H9 (cell line): ENCODE measurements at regions not wholly inside any gene's neighbourhood (a gene's known extent, or its start where the extent isn't known, plus 50 kb on each side); places are given as distances from the start of the nearest gene placed in this dataset.

ENCODE experiments used
- DNase-seq: peaks from one replicate; pipeline ENCODE4 v3.0.0-alpha.2; 2017
- H2AFZ ChIP-seq: one replicate; pipeline ENCODE4 v1.6.1; 2013; ENCODE audit warnings: mild to moderate bottlenecking, low read length, control low read depth, moderate library complexity
- H2AK5ac ChIP-seq: 2 replicates; pipeline ENCODE4 v1.6.1; 2013; ENCODE audit warnings: low read length, control low read depth, mixed read lengths; ENCODE audit not compliant: insufficient read length
- H2BK120ac ChIP-seq: one replicate; pipeline ENCODE4 v1.6.1; 2013; ENCODE audit warnings: low read depth, mild to moderate bottlenecking, low read length, control low read depth, inconsistent platforms; ENCODE audit not compliant: poor library complexity, severe bottlenecking
- H2BK12ac ChIP-seq: 2 replicates; pipeline ENCODE4 v1.6.1; 2013; ENCODE audit warnings: low read length, control low read depth, mixed read lengths, low read depth; ENCODE audit not compliant: insufficient read length
- H2BK15ac ChIP-seq: 2 replicates; pipeline ENCODE4 v1.6.1; 2013; ENCODE audit warnings: low read depth, low read length, control low read depth
- H2BK20ac ChIP-seq: one replicate; pipeline ENCODE4 v1.6.1; 2013; ENCODE audit warnings: low read depth, mild to moderate bottlenecking, low read length, control low read depth, inconsistent platforms; ENCODE audit not compliant: poor library complexity, severe bottlenecking
- H2BK5ac ChIP-seq: 2 replicates; pipeline ENCODE4 v1.6.1; 2013; ENCODE audit warnings: low read length, control low read depth, mixed read lengths; ENCODE audit not compliant: insufficient read length
- H3K14ac ChIP-seq: 2 replicates; pipeline ENCODE4 v1.6.1; 2013; ENCODE audit warnings: low read length, control low read depth; ENCODE audit not compliant: insufficient read depth
- H3K18ac ChIP-seq: 2 replicates; pipeline ENCODE4 v1.6.1; 2013; ENCODE audit warnings: low read depth, mild to moderate bottlenecking, mixed read lengths, low read length, control low read depth; ENCODE audit not compliant: insufficient read length
- H3K23ac ChIP-seq: 2 replicates; pipeline ENCODE4 v1.6.1; 2013; ENCODE audit warnings: low read length, control low read depth, mixed read lengths, low read depth; ENCODE audit not compliant: insufficient read length
- H3K23me2 ChIP-seq: 2 replicates; pipeline ENCODE4 v1.6.1; 2013; ENCODE audit warnings: low read depth, mild to moderate bottlenecking, mixed read lengths, low read length, control low read depth; ENCODE audit not compliant: insufficient read length, poor library complexity, severe bottlenecking
- H3K27ac ChIP-seq: 2 replicates; pipeline ENCODE4 v1.5.1; 2013; ENCODE audit warnings: low read length, control low read depth, mixed read lengths, low read depth; ENCODE audit not compliant: insufficient read length
- H3K27me3 ChIP-seq: 2 replicates; pipeline ENCODE4 v1.6.1; 2013; ENCODE audit warnings: low read length, control low read depth, inconsistent platforms; ENCODE audit not compliant: insufficient read depth
- H3K4ac ChIP-seq: 2 replicates; pipeline ENCODE4 v1.6.1; 2013; ENCODE audit warnings: low read depth, mild to moderate bottlenecking, control low read depth, inconsistent platforms, low read length, moderate library complexity
- H3K4me1 ChIP-seq: 2 replicates; pipeline ENCODE4 v1.6.1; 2013; ENCODE audit warnings: low read length, control low read depth, inconsistent platforms; ENCODE audit not compliant: insufficient read depth
- H3K4me2 ChIP-seq: 2 replicates; pipeline ENCODE4 v1.6.1; 2013; ENCODE audit warnings: low read length, control low read depth, mixed read lengths; ENCODE audit not compliant: insufficient read length, insufficient read depth
- H3K56ac ChIP-seq: 2 replicates; pipeline ENCODE4 v1.6.1; 2013; ENCODE audit warnings: low read depth, mild to moderate bottlenecking, mixed read lengths, low read length, control low read depth; ENCODE audit not compliant: insufficient read length
- H3K79me1 ChIP-seq: 2 replicates; pipeline ENCODE4 v1.6.1; 2013; ENCODE audit warnings: low read depth, mild to moderate bottlenecking, moderate library complexity, low read length, control low read depth, inconsistent platforms; ENCODE audit not compliant: insufficient read depth, poor library complexity, severe bottlenecking
- H3K79me2 ChIP-seq: 2 replicates; pipeline ENCODE4 v1.6.1; 2013; ENCODE audit warnings: low read length, control low read depth, inconsistent platforms; ENCODE audit not compliant: insufficient read depth
- H3K9ac ChIP-seq: 2 replicates; pipeline ENCODE4 v1.6.1; 2013; ENCODE audit warnings: low read length, control low read depth, mixed read lengths; ENCODE audit not compliant: insufficient read length; ENCODE audit errors: extremely low read depth
- H3K9me3 ChIP-seq: one replicate; pipeline ENCODE4 v1.6.1; 2013; ENCODE audit warnings: low read depth, low read length, inconsistent platforms; ENCODE audit not compliant: control insufficient read depth
- H3T11ph ChIP-seq: one replicate; pipeline ENCODE4 v1.6.1; 2013; ENCODE audit warnings: mild to moderate bottlenecking, low read length, control low read depth, inconsistent platforms
- H4K20me1 ChIP-seq: one replicate; pipeline ENCODE4 v1.6.1; 2013; ENCODE audit not compliant: control insufficient read depth, insufficient read length, insufficient read depth
- H4K5ac ChIP-seq: 2 replicates; pipeline ENCODE4 v1.6.1; 2013; ENCODE audit warnings: low read depth, mild to moderate bottlenecking, mixed read lengths, low read length, control low read depth; ENCODE audit not compliant: insufficient read length
- H4K8ac ChIP-seq: replicated peaks from 2 replicates; pipeline ENCODE4 v1.6.1; 2013; ENCODE audit warnings: low read length, control low read depth, mixed read lengths, low read depth; ENCODE audit not compliant: insufficient read length
- H4K91ac ChIP-seq: 2 replicates; pipeline ENCODE4 v1.6.1; 2013; ENCODE audit warnings: low read depth, mild to moderate bottlenecking, moderate library complexity, mixed read lengths, low read length, control low read depth; ENCODE audit not compliant: insufficient read length
- H3K27ac Mint-ChIP-seq, 3 experiments: 2 replicates in 2 of 3; 3 replicates in 1 of 3; pipeline ENCODE4 v1.8.0; 2020 to 2021; ENCODE audit warnings: mixed read lengths in 3 of 3, mild to moderate bottlenecking in 1 of 3, moderate library complexity in 1 of 3
- H3K27me3 Mint-ChIP-seq: 2 replicates; pipeline ENCODE4 v1.8.0; 2021; ENCODE audit warnings: low read depth, mild to moderate bottlenecking, moderate library complexity, mixed read lengths
- H3K36me3 Mint-ChIP-seq, 3 experiments: 2 replicates in 2 of 3; 3 replicates in 1 of 3; pipeline ENCODE4 v1.8.0; 2020 to 2021; ENCODE audit warnings: low read depth in 3 of 3, mixed read lengths in 3 of 3; ENCODE audit not compliant: insufficient read depth in 1 of 3
- H3K4me1 Mint-ChIP-seq, 2 experiments: 2 replicates each; pipeline ENCODE4 v1.8.0; 2020; ENCODE audit warnings: mixed read lengths in 2 of 2
- H3K4me3 Mint-ChIP-seq, 2 experiments: 2 replicates in 1 of 2; 3 replicates in 1 of 2; pipeline ENCODE4 v1.8.0; 2020 to 2021; ENCODE audit warnings: mild to moderate bottlenecking in 2 of 2, mixed read lengths in 2 of 2, moderate library complexity in 1 of 2
- H3K9me3 Mint-ChIP-seq, 2 experiments: 2 replicates in 1 of 2; 3 replicates in 1 of 2; pipeline ENCODE4 v1.8.0; 2020; ENCODE audit warnings: mild to moderate bottlenecking in 2 of 2, mixed read lengths in 2 of 2, moderate library complexity in 1 of 2
- CTCF ChIP-seq: fragments of 200-600 bp; sonication (generic); conservative IDR thresholded peaks from 3 replicates; pipeline ENCODE4 v1.8.0; 2021; ENCODE audit warnings: antibody characterized with exemption, mild to moderate bottlenecking

- Mint-ChIP-seq H3K4me1 (peaks cover 20 to 21% of the 10 kb centered on the region in 2 experiments), H3K27ac (no peak overlapping the region; a peak in 1 of 7 replicates), H3K4me3 (no peak overlapping the region), H3K9me3 (no peaks in the 10 kb centered on the region), H3K36me3 (peaks cover 0 to 3% (median 0%) of the 10 kb centered on the region in 3 experiments; a peak in 2 of 7 replicates), H3K27me3 (no peaks in the 10 kb centered on the region)
- no peak for DNase-seq
- Histone ChIP-seq H3K79me1 (no peaks in the 10 kb centered on the region), H3K27me3 (no peaks in the 10 kb centered on the region), H3K9ac (no peak overlapping the region), H3K14ac (no peak overlapping the region), H3K4ac (no peak overlapping the region), H3K23me2 (no peaks in the 10 kb centered on the region), H2BK12ac (no peak overlapping the region), H2BK20ac (no peak overlapping the region), H3K56ac (no peak overlapping the region), H4K5ac (no peak overlapping the region), H3K4me1 (no peaks in the 10 kb centered on the region), H3K79me2 (no peaks in the 10 kb centered on the region), H3T11ph (no peak overlapping the region), H4K8ac (no peak overlapping the region), H4K91ac (no peak overlapping the region), H4K20me1 (no peaks in the 10 kb centered on the region), H3K9me3 (no peaks in the 10 kb centered on the region), H3K27ac (no peak overlapping the region), H2BK15ac (no peak overlapping the region), H3K18ac (no peak overlapping the region), H3K23ac (no peak overlapping the region), H2AK5ac (no peak overlapping the region), H2BK5ac (no peak overlapping the region), H2BK120ac (no peak overlapping the region), H2AFZ (no peak overlapping the region), H3K4me2 (no peak overlapping the region)
- TF ChIP-seq CTCF: no peak
Measured at GRCh38 chr17:54277868-54278267, 455.1 kb downstream of the KIF2B start.
